ENCODE measurements at regions not wholly inside any gene's neighbourhood (a gene's known extent, or its start where the extent isn't known, plus 50 kb on each side); places are given as distances from the start of the nearest gene placed in this dataset.

- TF ChIP-seq GATA2 (IDR thresholded peaks at IDR 0.05; ENCODE audit: low read depth, low read length) (no peak), GATA3 (IDR thresholded peaks at IDR 0.05; ENCODE audit: low read depth, low read length) (no peak)
These were observed 73.9 kb upstream of the FNDC3A start for GRCh38 chr13:48901781-48902180.
